Stimulated activated CD8-positive, alpha-beta memory T cell treated with anti-CD3 and anti-CD28 coated beads, Interleukin-12 subunit alpha, Interleukin-12 subunit beta, amount 100 ng/mL, for 24 hours (primary cell): ENCODE measurements at regions not wholly inside any gene's neighbourhood (a gene's known extent, or its start where the extent isn't known, plus 50 kb on each side); places are given as distances from the start of the nearest gene placed in this dataset.
A peak's percentile ranks its signal among the peaks of the same experiment; 100 is the strongest.

ENCODE experiments used
- DNase-seq: peaks from one replicate; pipeline ENCODE4 v3.0.0-alpha.2; 2020; ENCODE audit errors: extremely low read depth

DNA sequence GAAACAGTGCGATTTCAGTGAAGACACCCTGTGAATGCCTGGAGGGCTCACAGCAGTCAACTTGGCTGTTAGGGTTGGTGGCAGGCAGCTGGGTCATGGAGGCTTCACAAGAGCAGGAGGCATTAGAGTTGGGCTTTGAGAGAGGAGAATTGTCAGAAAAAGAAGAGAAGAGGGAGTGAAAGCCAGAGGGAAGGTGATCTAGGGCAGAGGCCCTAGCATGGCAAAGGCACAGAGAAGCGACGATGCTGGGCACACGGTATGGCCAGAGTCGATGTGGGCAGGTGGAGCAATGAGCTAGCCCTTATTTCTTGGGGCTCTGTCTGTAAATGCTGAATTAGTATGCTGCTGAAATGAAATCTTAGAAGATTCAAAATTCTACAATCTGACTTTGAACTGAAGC is 52.6 kb upstream of the OLFM4 start:
- DNase-seq, result no peak

DNA sequence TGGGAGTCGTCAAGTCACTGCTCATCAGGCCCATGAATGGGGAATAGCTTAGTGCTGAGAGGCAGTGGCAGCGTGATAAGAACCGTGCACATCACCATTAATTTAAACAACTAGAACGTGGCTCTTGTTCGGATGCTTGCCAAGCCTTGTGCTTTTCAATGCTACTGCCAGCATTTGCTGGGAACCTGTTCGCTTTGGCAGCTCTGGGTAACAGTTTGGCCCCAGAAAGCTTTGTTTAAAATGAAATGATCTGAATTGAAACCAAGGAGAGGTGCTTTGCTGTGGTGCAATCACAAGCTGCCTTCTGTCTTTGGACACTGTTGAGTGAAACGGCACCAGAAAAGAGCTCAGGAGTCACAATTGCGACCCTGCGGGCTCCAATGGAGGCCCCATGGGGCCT is 53.5 kb upstream of the OLFM4 start:
- DNase-seq, result no peak

DNA sequence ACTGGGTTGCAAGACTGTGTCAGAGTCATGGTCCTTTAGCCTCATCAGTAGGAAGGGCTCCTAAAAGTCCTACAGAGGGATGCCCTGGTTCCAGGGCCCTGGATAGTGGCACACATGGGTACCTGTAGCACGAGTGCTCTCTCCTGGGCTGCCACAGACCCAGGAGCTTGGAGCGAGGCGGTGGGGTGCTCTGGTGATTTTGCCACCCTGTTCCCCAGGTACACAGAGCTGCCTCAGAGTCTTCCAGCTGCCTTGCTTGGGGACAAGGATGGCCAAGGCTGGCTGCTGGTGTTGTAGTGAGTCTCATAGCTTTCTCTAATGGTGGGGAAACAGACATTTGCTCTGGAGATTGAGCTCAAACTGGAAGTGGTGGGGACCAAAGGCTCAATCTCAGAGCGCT is 53.9 kb upstream of the OLFM4 start:
- DNase-seq, result no peak

DNA sequence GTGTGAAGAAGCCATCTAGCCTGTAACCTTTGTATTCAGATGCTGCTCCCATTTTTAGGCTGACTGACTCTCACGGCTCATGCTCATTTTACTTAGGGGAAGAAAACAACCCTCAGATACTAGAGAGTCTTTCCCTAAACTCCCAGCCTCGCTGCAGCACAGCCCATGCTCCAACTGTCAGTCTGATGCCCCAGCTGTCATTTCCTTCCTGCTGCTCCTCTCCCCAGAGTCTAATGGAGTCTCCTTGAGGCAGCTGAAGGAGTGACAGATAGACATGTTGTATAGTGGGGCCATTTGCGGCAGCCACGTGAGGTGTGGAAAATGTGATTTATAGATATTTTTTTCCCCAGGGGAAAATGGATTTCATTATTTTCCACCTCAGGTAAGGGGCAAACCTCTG is 59.2 kb upstream of the OLFM4 start:
- no peak for DNase-seq

DNA sequence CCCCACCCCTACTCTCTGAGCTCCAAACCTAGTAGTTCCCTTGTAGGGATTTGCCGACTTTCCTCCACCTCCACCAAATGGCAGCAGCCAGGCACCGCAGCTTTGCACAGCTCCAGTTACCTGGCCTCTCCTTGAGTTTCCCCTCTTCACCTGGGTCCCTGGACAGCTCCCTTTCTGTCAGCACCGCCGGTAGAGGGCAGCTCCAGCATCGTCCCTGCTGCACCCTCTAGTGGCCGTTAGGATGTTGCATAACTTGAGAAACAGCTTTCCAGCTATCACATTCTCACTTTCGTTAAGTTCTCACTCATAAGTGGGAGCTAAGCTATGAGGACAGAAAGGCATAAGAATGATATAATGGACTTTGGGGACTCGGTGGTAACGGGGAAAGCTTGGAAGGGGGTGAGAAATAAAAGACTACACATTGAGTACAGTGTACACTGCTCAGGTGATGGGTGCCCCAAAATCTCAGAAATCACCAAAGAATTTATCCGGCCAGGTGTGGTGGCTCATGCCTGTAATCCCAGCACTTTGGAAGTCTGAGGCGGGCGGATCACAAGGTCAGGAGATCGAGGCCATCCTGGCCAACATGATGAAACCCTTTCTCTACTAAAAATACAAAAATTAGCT is 60.4 kb upstream of the OLFM4 start:
- DNase-seq, result peak; percentile 3

DNA sequence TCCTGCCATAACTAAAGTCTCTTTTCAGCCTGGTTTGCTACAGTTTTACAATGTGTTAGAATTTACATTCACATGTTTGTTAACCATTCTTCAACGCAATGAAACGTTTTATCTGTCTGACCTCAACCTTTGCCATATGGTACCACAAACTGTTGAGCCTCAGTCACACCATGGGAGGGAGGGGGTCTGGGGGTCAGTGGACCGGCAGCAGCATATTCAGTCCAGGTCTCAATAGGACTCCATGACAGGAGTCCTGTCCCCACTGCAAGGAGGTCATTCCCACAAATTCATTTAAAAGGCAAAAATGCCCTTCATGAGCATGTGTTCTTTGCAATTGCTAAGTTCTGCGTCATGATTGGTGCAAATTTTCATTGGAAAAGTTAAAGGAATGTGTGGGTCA is 66.6 kb upstream of the OLFM4 start:
- no peak for DNase-seq

DNA sequence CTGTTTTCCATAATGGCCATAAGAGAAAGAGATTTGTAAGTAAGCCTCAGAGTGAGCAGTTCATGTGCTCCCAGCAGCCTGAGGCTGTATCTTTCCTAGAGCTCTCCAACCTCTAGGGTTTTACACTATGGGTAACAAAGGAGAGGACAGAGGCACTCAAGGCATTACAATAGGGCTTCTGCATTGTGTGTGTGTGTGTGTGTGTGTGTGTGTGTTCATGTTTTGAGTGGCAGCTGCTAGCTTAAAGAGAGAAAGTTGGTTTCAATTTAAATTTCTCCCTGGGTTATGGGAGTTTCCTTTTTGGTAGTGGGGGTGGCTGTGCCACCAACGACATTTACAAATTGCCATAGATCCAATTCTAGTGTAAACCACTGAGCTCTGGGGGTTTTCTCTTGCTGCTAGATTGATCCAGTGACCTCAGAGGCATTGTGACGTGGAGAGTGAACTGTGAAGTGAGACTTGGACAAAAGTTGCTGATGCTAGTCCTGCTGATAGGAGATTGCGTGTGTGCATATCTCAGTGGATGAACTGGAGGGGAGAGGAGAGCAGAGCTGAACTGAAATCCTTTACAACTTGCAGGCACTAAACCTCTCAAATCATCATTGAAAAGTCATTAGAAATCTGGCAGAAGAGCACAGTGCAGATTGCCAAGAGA is 67.2 kb upstream of the OLFM4 start:
- DNase-seq, result no peak

DNA sequence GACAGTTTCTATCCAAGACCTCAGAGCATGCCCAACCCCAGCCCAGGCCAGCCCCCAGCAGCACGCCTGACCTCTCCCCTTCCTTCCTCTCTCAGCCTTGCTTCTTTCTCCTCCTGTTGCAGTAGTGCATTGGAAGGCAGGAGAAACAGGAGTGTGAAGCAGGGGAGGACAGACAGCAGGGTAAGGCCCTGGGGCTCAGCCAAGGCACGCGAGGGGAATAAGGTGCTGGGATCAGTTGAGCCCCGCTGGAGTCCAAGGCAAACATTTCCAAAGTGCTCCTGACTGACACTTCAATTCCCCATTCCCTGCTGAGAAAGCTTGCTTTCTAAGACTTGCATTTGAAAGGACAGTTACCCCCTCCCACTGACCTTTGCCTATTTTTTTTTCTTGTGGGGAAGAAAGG is 73.1 kb upstream of the OLFM4 start:
- DNase-seq, result no peak

DNA sequence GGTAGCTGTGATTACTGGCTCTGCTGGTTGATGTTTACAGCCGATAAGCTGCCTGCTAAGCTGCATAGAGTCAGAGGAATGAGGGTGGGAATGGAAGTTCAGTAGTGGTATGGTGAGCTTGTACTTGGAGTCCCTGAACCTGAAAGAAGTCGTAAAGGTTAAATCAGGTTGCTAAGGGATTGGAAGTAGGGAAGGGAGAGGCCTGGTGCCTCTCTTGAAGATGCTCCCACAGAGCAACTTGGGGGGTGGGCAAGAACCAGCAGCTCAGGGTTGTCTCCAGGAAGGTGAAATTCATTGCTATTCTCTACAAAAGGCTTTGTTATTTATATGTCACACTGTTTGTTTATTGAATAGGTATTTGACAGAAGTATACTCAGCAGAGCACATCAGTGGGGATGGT is 73.8 kb upstream of the OLFM4 start:
- DNase-seq, result no peak

DNA sequence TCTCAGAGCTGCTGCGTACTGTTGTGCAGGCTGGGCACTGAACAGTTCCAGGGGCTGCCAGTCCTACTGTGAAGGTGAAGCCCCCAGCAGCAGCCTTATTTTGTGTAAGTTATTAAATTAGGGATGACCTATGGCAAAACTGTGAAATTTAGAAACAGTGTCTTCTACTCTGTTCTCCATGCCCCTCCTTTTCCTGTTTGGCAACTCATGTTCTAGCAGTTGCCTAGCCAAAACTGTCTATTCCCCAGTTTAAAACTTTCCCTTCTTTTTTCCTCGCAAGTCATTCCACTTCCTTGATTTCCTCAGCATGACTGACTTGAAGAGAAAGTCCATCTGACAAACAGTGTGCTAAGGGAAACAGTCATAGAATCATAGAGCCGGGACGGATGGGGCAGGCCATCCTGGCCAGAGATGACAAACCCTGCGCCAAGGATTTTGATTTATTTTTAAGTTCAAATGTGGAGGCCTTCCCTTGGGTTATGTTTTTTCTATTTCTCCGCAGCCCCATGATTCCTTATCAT is 78.1 kb upstream of the OLFM4 start:
- no peak for DNase-seq

DNA sequence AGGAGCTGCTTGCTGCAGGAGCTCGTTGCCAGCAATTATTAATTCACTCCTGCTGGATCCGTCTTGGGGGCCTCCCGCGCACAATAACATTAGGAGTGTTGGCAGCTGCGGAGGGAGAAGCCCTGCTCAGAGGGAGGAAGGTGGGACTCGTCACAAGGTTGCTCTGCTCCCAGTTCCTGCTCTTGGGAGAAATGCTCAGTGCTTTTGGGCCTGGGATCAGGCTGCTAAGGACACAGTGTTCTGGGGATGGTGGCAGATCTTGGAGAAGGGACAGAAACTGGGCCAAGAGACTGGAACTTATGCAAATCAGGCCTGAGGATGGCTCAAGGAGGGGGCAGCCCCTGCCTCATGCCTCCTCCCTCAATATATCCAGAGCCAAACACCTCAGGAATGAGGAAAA is 78.9 kb upstream of the OLFM4 start:
- no peak for DNase-seq

DNA sequence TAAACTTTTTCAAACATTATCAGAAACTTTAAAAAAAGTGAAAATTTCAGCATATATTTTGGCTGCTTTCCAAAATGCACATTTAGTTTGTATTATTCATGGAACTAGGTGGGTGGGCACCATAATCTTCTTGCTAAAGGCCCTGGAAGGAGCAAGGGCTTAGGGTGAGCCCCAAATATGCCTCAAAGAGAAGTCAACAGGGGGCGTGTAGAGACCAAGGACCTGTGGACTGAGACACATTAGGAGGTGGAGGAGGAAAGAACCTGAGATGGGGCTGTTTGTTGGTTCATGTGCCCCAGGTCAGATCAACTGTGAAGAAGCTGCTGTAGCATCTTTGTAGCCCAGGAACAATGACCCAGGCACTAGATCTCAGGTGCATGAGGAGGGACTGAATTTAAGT is 79.6 kb upstream of the OLFM4 start:
- no peak for DNase-seq

DNA sequence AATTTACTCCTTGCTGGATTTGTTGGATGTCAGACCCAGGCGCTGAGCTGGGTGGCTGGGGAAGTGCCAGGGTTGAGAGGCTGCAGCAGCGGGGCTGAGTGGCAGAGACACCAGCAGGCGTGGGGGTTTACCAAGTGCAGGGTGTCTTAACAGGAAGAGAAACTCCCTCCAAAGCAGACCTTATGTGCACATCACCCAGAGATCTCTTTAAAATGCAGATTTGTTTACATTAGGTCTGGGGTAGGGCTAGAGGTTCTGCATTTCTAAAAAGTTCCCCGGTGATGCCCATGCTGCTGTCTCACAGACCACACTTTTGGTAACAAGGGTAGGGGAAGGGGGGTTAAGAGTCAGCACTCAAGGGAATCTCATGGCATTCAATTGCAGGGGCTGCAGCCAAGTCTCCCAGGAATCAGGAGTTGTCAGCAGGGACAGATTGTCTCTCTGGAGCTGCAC is 80.7 kb upstream of the OLFM4 start:
- DNase-seq, result no peak

DNA sequence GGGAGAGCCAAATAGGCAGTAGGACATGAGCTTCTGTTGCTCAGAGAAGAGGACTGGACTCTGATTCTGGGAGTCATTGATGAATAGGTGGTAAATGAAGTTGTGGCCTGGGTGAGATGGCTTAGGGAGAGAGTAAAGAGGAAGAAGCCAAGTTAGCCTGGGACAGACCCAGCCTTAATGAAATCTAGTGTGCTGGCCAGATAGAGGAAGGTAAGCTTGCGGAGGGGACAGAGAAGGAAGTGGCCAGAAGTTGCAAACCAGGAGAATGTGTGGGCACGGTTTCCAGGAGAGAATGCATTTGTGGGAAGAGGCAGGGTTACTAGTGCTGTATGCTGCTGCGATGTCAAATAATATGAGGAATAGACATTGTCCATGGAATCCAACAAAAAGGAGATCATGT is 83.3 kb upstream of the OLFM4 start:
- DNase-seq, result no peak

DNA sequence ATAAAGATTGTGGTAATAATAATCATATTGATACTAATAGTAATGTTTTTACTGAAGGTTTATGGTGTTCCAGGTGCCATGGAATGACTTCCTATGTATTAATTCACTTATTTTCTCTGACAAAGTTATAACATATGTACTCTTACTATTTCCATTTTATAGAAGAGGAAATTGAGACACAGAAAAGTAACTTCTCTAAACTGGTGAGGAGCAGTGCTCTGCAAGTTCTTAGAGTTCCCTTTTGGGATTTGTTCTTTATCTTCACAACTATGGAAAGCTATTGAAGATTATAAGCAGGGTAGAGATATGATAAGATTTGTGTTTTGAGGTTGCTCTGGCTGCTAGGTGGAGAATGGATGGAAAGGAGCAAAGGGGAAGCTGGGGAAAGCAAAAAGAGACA is 83.9 kb upstream of the OLFM4 start:
- DNase-seq, result no peak

DNA sequence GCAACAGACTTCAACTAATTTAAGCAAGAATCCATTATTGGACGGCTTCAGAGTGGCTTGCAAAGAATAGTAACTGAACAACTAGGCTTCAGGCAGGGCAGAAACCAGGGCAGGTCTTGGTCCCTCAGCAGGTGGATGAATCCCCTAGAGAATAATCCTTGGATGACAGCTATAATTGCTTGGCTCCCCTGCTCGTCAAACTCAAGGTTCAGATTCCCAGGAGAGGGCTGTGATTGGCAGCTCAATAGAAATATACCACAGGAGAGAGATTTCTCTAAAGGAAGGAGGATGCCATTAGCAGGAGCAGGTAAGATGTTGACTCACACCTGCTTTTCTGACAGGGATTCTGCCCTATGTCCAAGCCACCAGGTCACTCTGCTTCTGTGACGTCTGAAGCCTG is 89.6 kb upstream of the PCDH8 start:
- DNase-seq, result no peak

DNA sequence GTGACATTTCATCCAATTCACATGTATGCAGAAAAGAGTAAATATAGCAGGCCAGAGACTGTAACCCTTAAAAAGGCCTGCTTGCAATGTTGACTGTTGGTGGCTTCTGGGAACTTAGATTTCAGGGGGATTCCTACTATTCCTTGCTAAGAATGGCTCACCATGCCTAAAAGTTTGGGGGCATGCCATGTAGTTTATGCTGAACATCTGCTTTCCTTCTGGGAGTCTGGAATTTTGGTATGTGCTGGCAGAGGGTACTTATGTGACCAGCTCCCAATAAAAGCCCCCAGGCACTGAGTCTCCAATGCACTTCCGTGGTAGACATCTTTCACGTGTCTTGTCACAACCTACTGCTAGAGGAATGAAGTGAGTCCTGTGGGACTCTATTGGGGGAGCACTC is 88.4 kb upstream of the PCDH8 start:
- no peak for DNase-seq

DNA sequence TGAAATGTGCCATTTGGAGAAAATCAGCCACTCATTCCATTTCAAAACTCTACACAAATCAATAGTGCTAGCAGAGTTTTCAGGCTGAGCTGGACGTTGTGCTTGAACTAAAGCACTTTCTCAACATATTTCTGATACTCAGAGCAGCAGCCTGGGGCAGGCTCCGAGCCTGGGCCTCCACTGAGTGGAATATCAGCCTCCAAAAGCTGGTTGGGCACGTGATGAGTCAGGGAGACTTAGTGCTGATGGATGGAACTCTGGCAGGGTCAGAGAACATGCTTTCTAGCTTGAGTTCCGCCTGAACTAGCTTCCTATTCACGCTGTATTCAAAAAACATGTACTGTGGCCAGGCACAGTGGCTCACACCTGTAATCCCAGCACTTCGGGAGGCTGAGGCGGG is 85.8 kb upstream of the PCDH8 start:
- DNase-seq, result no peak

DNA sequence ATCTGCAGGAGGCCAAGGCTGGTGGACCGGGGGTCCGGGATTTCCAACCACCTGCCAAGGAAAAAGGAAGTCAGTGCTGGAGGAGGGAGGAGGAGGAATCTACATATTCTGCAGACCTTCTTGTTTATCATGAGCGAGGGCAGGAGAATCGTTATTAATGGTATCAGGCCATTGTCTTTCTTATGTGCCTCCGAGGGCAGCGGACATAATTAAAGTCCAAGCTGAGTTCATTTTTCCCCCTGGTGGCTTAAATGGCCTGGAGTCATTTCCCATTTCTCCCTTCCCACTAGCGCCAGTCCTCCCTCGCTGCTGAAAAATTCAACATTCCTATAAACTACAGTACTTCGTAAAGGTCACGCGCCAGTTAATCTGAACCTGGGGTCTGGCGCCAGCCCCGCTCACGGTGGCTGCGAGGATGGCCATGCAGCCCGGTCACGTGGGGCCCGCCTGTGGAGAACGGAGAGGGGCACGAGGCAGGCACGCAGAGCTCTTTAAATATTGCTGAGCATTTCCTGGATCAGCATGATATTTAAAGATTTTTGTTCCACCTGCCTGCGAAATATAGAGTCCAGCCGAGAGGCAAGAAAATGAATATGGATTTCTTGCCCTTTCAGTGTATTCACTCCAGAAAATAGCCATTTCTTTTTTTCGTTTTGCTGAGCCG is 85.2 kb upstream of the PCDH8 start:
- no peak for DNase-seq

DNA sequence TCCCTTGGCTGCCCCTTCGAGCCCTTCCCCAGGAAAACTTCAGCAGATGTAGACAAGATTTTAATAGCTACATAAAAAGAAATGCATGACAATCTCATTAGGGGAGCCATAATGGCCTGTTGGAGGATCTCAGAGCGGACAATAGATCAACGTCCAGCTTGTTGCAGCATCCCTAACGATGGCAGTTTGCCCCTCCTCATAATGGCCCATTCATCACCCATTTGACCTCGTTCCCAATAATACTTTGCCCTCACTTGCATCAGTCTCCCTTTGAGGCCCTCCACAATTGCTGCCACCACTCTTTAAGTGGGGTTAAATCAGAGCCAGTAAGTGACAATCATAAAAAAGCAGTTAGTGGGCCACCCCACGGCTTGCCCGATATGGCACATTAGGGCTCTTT is 84.7 kb upstream of the PCDH8 start:
- no peak for DNase-seq

DNA sequence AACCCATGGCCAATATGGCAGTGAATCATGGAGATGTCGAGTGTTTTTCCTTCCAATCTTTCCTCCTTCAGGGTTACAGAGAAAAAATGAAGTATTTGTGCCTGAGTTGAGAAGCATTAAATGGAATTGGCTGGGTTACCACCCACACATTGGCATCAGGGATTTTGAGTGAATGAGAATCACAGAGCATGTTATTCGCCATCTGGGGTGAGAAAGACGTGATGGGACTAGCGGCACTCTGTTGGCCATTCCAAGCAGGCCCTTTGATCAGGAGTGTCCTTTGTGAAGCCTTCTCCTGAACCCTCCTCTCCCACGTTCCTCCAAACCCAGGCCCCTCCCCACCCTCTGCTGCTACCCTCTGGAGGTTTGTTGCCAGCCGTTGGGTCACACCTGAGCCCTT is 84.2 kb upstream of the PCDH8 start:
- DNase-seq, result no peak

DNA sequence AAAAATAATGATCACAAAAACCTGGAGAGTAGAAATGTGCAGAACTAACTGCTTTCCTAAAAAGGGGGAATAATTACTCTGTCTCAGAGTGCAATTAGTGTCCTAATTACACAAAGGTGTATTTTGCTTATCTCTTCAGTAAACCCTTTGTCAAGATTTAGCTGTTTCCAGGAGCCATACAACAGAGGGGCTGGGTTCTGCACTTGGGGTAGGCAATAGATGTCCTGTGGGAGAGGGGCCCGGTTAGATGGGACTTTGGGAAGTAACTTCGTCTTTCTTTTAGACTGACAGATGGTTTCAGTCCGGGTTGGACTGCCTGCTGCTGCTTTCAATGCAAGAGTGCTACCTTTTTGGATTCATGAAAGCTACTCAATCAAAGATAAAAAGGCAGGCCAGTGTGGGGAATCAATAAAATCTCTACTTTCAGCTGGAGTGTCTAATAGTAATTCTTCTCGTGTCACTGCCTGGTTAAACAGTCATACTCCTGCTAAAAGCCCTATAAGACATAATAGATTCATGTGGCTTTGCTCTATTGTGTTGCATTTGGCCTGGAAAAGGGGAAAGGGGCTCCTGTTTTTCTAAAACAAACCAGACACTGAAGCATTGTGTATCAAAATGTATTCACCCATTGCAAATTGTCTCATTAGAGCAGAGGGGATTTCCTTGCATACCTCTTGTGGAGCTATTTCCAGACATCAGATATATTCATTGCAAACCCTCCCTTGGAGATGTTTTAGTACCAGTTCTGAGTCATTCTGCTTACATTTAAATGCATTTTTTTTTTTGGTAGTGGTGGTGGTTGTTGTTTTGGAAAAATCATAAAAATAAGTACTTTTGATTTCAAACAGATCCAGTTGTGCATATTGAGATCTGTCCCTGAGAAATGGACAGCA is 83.3 kb upstream of the PCDH8 start:
- DNase-seq, result no peak
